ENCODE measurements at regions not wholly inside any gene's neighbourhood (a gene's known extent, or its start where the extent isn't known, plus 50 kb on each side); places are given as distances from the start of the nearest gene placed in this dataset.

- DNase-seq (ENCODE audit: low read depth) = no peak
Observed at GRCh38 chr1:87783315-87783714, 454.6 kb downstream of the LMO4 start.

- no peak for DNase-seq (ENCODE audit: low read depth)
Observed at GRCh38 chr1:87785386-87785785, 456.7 kb downstream of the LMO4 start.

GRCh38 chr1:87786229-87786628, 457.5 kb downstream of the LMO4 start:
- DNase-seq (ENCODE audit: low read depth) = no peak

- no peak for DNase-seq (ENCODE audit: low read depth)
Observed at GRCh38 chr1:87786861-87787545, 458.3 kb downstream of the LMO4 start.

- DNase-seq (ENCODE audit: low read depth) = no peak
Observed at GRCh38 chr1:87787551-87787950, 458.9 kb downstream of the LMO4 start.

- DNase-seq (ENCODE audit: low read depth) = no peak
Observed at GRCh38 chr1:87790756-87791155, 462.1 kb downstream of the LMO4 start.

GRCh38 chr1:87791931-87792740, 463.5 kb downstream of the LMO4 start:
- DNase-seq (ENCODE audit: low read depth) = no peak

- no peak for DNase-seq (ENCODE audit: low read depth)
Observed at GRCh38 chr1:87794788-87795614, 466.3 kb downstream of the LMO4 start.

- DNase-seq (ENCODE audit: low read depth) = no peak
Observed at GRCh38 chr1:87795615-87796337, 467.1 kb downstream of the LMO4 start.

- no peak for DNase-seq (ENCODE audit: low read depth)
Observed at GRCh38 chr1:87796471-87796901, 467.8 kb downstream of the LMO4 start.

GRCh38 chr1:87799451-87799850, 470.8 kb downstream of the LMO4 start:
- no peak for DNase-seq (ENCODE audit: low read depth)

GRCh38 chr1:87800006-87800405, 471.3 kb downstream of the LMO4 start:
- no peak for DNase-seq (ENCODE audit: low read depth)

GRCh38 chr1:87803375-87803774, 474.7 kb downstream of the LMO4 start:
- no peak for DNase-seq (ENCODE audit: low read depth)

- no peak for DNase-seq (ENCODE audit: low read depth)
Observed at GRCh38 chr1:87804128-87804527, 475.4 kb downstream of the LMO4 start.

GRCh38 chr1:87805666-87806378, 477.1 kb downstream of the LMO4 start:
- DNase-seq (ENCODE audit: low read depth) = no peak

GRCh38 chr1:87806379-87807094, 477.9 kb downstream of the LMO4 start:
- DNase-seq (ENCODE audit: low read depth) = no peak

GRCh38 chr1:87810166-87810565, 481.5 kb downstream of the LMO4 start:
- no peak for DNase-seq (ENCODE audit: low read depth)

- no peak for DNase-seq (ENCODE audit: low read depth)
Observed at GRCh38 chr1:87812871-87813577, 484.3 kb downstream of the LMO4 start.

GRCh38 chr1:87814573-87814972, 485.9 kb downstream of the LMO4 start:
- DNase-seq (ENCODE audit: low read depth) = no peak

- no peak for DNase-seq (ENCODE audit: low read depth)
Observed at GRCh38 chr1:87816646-87817045, 488.0 kb downstream of the LMO4 start.

Data from activated T-cell treated with anti-CD3 and anti-CD28 coated beads for 24 hours (primary cell).